Type B pancreatic cell (in vitro differentiated cells): ENCODE measurements at regions not wholly inside any gene's neighbourhood (a gene's known extent, or its start where the extent isn't known, plus 50 kb on each side); places are given as distances from the start of the nearest gene placed in this dataset.

ENCODE experiments used
- DNase-seq: peaks from one replicate; pipeline ENCODE4 v3.0.0; 2021; ENCODE audit warnings: mixed read lengths; ENCODE audit not compliant: unreplicated experiment; ENCODE audit errors: extremely low spot score
- H3K27ac Mint-ChIP-seq: 2 replicates; pipeline ENCODE4 v1.8.0; 2021; ENCODE audit warnings: mild to moderate bottlenecking, mixed read lengths
- H3K27me3 Mint-ChIP-seq: 2 replicates; pipeline ENCODE4 v1.8.0; 2021; ENCODE audit warnings: mixed read lengths
- H3K36me3 Mint-ChIP-seq: 2 replicates; pipeline ENCODE4 v1.8.0; 2021; ENCODE audit warnings: mixed read lengths
- H3K4me1 Mint-ChIP-seq: one replicate; pipeline ENCODE4 v1.8.0; 2021; ENCODE audit warnings: mixed read lengths; ENCODE audit not compliant: unreplicated experiment
- H3K4me3 Mint-ChIP-seq: 2 replicates; pipeline ENCODE4 v1.8.0; 2021; ENCODE audit warnings: mild to moderate bottlenecking, mixed read lengths
- H3K9me3 Mint-ChIP-seq: 2 replicates; pipeline ENCODE4 v1.8.0; 2021; ENCODE audit warnings: mixed read lengths
- TF ChIP-seq, protein P1 (sequence below): fragments of 200-600 bp; sonication (generic); conservative IDR thresholded peaks from 2 replicates; pipeline ENCODE4 v1.5.0; 2021; ENCODE audit warnings: antibody characterized with exemption, mild to moderate bottlenecking

DNA sequence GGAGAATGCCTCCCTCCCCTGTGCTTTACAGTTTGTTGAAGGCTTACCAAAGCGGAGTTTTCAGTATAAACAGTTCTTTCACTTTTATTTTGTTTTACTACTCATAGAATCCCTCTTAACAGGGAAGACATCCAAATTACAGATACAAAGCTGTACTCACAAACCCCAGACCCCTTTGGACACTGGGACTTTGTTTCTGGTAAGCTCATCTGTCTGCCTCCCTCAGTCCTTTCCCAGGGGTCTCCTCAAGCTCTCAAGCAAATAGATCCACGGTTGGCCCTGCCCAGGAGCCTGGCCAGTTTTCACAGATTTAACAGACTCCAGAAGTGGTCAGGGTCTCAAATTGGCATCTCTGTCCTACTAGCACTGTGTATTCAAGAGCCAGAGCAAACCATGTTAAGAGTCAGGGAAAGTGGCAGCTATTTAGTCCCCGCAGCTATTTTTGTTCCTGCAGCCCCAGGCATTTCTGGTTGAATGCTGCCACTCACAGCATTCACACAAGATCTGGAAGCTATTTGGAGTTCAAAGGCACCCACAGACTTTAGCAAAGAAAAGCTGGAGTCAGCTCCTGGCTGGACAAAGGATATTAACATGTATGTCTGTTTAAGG is 54.2 kb downstream of the TMEM100 start:
- Mint-ChIP-seq H3K4me3 (no peak overlapping the region), H3K27ac (no peak overlapping the region)

DNA sequence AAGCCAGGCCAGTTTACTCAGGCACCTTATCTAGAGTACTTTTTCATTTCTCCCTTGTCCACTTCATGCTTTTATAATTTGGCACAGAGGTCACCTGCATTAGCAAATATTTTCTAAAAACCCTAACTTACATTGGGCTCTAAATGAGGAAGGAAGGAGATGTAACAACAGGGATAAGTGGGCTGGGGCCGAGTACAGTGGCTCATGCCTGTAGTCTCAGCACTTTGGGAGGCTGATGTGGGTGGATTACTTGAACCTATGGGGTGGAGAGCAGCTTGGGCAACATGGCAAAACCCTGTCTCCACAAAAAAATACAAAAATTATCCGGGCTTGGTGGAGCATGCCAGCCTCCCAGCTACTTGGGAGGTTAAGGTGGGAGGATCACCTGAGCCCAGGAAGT is 55.9 kb downstream of the TMEM100 start:
- Mint-ChIP-seq H3K4me3 (no peak overlapping the region), H3K36me3 (no peaks in the 10 kb centered on the region), H3K27ac (no peak overlapping the region), H3K27me3 (peaks cover 5% of the 10 kb centered on the region), H3K9me3 (no peaks in the 10 kb centered on the region), H3K4me1 (peaks cover 26% of the 10 kb centered on the region)
- DNase-seq = no peak
- TF ChIP-seq, protein P1, sequence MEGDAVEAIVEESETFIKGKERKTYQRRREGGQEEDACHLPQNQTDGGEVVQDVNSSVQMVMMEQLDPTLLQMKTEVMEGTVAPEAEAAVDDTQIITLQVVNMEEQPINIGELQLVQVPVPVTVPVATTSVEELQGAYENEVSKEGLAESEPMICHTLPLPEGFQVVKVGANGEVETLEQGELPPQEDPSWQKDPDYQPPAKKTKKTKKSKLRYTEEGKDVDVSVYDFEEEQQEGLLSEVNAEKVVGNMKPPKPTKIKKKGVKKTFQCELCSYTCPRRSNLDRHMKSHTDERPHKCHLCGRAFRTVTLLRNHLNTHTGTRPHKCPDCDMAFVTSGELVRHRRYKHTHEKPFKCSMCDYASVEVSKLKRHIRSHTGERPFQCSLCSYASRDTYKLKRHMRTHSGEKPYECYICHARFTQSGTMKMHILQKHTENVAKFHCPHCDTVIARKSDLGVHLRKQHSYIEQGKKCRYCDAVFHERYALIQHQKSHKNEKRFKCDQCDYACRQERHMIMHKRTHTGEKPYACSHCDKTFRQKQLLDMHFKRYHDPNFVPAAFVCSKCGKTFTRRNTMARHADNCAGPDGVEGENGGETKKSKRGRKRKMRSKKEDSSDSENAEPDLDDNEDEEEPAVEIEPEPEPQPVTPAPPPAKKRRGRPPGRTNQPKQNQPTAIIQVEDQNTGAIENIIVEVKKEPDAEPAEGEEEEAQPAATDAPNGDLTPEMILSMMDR = no peak

More for the DNA sequence above, 54.2 kb downstream of the TMEM100 start:
- TF ChIP-seq, protein P1 = no peak
- Mint-ChIP-seq H3K36me3 (no peaks in the 10 kb centered on the region), H3K4me1 (peaks cover 26% of the 10 kb centered on the region), H3K9me3 (no peaks in the 10 kb centered on the region), H3K27me3 (peaks cover 5% of the 10 kb centered on the region)
- no peak for DNase-seq

DNA sequence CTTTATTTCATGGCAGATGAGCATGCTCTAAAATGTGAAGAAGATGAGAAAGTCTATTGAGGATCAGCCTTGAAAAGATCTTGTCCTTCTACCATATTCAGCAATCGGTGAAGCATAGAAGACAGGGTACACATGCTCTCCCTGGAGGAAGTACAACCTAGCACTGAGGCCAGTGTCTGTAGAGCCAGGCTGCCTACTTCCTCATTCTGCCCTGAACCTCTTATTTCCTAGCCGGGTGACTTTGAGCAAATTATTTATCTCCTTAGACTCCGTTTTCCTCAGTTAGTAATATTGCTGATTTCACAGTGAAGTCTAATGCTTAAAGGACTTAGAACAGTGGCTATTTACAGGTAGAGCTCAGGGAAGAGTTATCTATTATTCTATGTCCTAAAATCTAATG is 58.4 kb downstream of the TMEM100 start:
- no peak for DNase-seq
- H3K9me3 Mint-ChIP-seq = no peaks in the 10 kb centered on the region
- peaks cover 35% of the 10 kb centered on the region for H3K4me1 Mint-ChIP-seq
- no peak overlapping the region for H3K27ac Mint-ChIP-seq
- TF ChIP-seq, protein P1 = no peak
- H3K4me3 Mint-ChIP-seq = no peak overlapping the region
- H3K36me3 Mint-ChIP-seq = no peaks in the 10 kb centered on the region
- peaks cover 2% of the 10 kb centered on the region for H3K27me3 Mint-ChIP-seq

DNA sequence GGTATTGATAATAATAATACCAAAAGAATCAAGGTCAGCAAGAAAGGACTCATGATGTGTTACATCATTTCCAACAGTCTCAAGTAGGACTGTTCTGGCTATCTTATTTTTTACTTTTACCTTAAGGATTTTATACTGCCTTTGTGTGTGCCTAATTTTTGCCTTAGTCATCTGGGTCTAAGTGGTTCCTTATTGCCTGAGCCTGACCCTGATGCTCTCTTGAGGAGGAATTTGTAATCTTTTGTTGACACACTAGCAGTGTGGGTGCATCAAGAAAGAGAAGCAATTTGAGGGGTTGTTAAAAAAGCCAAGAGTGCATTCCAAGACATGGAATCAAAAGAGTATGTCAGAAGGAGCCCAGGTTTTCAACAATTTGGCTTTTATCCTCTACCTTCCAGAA is 59.3 kb downstream of the TMEM100 start:
- no peaks in the 10 kb centered on the region for H3K27me3 Mint-ChIP-seq
- no peaks in the 10 kb centered on the region for H3K36me3 Mint-ChIP-seq
- H3K27ac Mint-ChIP-seq = no peak overlapping the region
- no peaks in the 10 kb centered on the region for H3K9me3 Mint-ChIP-seq
- no peak for DNase-seq
- TF ChIP-seq, protein P1 = no peak
- H3K4me3 Mint-ChIP-seq = no peak overlapping the region
- H3K4me1 Mint-ChIP-seq = peaks cover 27% of the 10 kb centered on the region

DNA sequence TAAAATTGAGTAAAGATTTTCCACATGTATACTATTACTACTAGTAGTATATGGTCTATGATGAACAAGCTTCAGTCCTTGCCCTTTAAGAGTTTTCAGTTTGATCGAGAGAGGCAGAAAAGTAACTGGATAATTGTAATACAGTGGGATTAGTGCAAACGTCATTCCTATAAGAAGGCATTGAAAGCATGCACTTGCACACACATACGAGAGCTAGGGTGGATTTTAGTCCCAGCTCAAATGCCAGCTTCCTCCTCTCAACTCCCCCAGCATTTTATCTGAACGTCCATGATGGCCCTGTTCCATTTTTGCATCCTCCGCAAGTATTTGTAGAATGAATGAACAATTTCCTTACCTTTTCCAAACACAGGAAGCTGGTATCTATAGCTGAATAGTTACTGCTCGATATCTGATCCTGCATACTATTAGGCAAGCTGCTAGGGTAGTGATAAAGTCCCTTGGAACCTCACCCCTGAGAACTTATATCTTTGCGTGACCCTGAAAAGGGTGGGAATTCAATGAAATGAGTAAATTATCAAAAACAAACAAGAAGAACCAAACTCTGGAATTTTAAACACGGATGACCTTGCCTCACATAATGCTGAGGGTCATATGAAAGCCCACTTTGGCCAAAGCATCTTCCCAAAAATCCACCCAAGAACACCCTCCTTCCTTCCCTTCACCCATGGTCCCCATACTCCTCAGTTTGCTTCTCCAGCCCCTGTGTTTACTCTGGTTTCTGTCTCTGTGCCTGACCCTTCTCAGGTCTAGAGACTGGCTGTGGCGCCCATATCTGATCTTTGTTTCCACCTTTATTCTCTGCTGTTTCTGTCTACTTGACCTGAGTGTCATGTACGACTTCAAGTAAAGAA is 60.5 kb downstream of the TMEM100 start:
- no peak for DNase-seq
- Mint-ChIP-seq H3K27me3 (peaks cover 3% of the 10 kb centered on the region), H3K27ac (no peak overlapping the region), H3K9me3 (no peaks in the 10 kb centered on the region), H3K36me3 (no peaks in the 10 kb centered on the region), H3K4me3 (no peak overlapping the region), H3K4me1 (peaks cover 20% of the 10 kb centered on the region)
- TF ChIP-seq, protein P1 = no peak
